ENCODE measurements at regions not wholly inside any gene's neighbourhood (a gene's known extent, or its start where the extent isn't known, plus 50 kb on each side); places are given as distances from the start of the nearest gene placed in this dataset.
"Not testable (repeated sequence)": the region's sequence is repeated elsewhere in the genome, so short reads cannot be mapped to it uniquely, and the experiment has no call there.

GRCh38 chr1:105138458-105138893, 1388.8 kb downstream of the AMY1C start:
- DNase-seq (ENCODE audit: low read depth) = no peak

- no peak for DNase-seq (ENCODE audit: low read depth)
These were observed 1423.1 kb downstream of the AMY1C start for GRCh38 chr1:105172788-105173187.

- DNase-seq (ENCODE audit: low read depth) = no peak
These were observed 1431.1 kb downstream of the AMY1C start for GRCh38 chr1:105180789-105181188.

GRCh38 chr1:105204836-105205371, 1455.2 kb downstream of the AMY1C start:
- no peak for DNase-seq (ENCODE audit: low read depth)

GRCh38 chr1:105208581-105208980, 1458.9 kb downstream of the AMY1C start:
- no peak for DNase-seq (ENCODE audit: low read depth)

- DNase-seq (ENCODE audit: low read depth) = no peak
These were observed 1461.0 kb downstream of the AMY1C start for GRCh38 chr1:105210747-105211146.

- no peak for DNase-seq (ENCODE audit: low read depth)
These were observed 1481.7 kb downstream of the AMY1C start for GRCh38 chr1:105231378-105231777.

- no peak for DNase-seq (ENCODE audit: low read depth)
These were observed 1493.7 kb downstream of the AMY1C start for GRCh38 chr1:105243411-105243810.

GRCh38 chr1:105243969-105244368, 1494.3 kb downstream of the AMY1C start:
- DNase-seq (ENCODE audit: low read depth) = no peak

- DNase-seq (ENCODE audit: low read depth) = no peak
These were observed 1505.2 kb downstream of the AMY1C start for GRCh38 chr1:105254906-105255305.

GRCh38 chr1:105260001-105260400, 1510.3 kb downstream of the AMY1C start:
- no peak for DNase-seq (ENCODE audit: low read depth)

GRCh38 chr1:105270966-105271365, 1521.3 kb downstream of the AMY1C start:
- DNase-seq (ENCODE audit: low read depth) = no peak

- DNase-seq (ENCODE audit: low read depth) = not testable (repeated sequence)
These were observed 1522.7 kb downstream of the AMY1C start for GRCh38 chr1:105272376-105272775.

- no peak for DNase-seq (ENCODE audit: low read depth)
These were observed 1545.1 kb downstream of the AMY1C start for GRCh38 chr1:105294838-105295237.

- DNase-seq (ENCODE audit: low read depth) = no peak
These were observed 1560.4 kb downstream of the AMY1C start for GRCh38 chr1:105310063-105310462.

- no peak for DNase-seq (ENCODE audit: low read depth)
These were observed 1568.3 kb downstream of the AMY1C start for GRCh38 chr1:105317976-105318375.

GRCh38 chr1:105326886-105327285, 1577.2 kb downstream of the AMY1C start:
- DNase-seq (ENCODE audit: low read depth) = no peak

- no peak for DNase-seq (ENCODE audit: low read depth)
These were observed 1587.7 kb downstream of the AMY1C start for GRCh38 chr1:105337420-105337819.

- no peak for DNase-seq (ENCODE audit: low read depth)
These were observed 1593.6 kb downstream of the AMY1C start for GRCh38 chr1:105343317-105343716.

GRCh38 chr1:105359457-105359856, 1609.8 kb downstream of the AMY1C start:
- DNase-seq (ENCODE audit: low read depth) = no peak

- no peak for DNase-seq (ENCODE audit: low read depth)
These were observed 1612.7 kb downstream of the AMY1C start for GRCh38 chr1:105362438-105362837.

- DNase-seq (ENCODE audit: low read depth) = no peak
These were observed 1618.7 kb downstream of the AMY1C start for GRCh38 chr1:105368446-105368845.

- DNase-seq (ENCODE audit: low read depth) = no peak
These were observed 1624.0 kb downstream of the AMY1C start for GRCh38 chr1:105373681-105374080.

- no peak for DNase-seq (ENCODE audit: low read depth)
These were observed 1636.8 kb downstream of the AMY1C start for GRCh38 chr1:105386489-105386888.

GRCh38 chr1:105396001-105396400, 1646.3 kb downstream of the AMY1C start:
- DNase-seq (ENCODE audit: low read depth) = no peak

Data from iris pigment epithelial cell (primary cell).